Smooth muscle cell (in vitro differentiated cells): ENCODE measurements at regions not wholly inside any gene's neighbourhood (a gene's known extent, or its start where the extent isn't known, plus 50 kb on each side); places are given as distances from the start of the nearest gene placed in this dataset.

ENCODE experiments used
- DNase-seq: peaks from one replicate; lab custom pipeline; 2025; ENCODE audit not compliant: unreplicated experiment; lab: John Stamatoyannopoulos, UW
- H2AFZ ChIP-seq: fragments of 200-600 bp; sonication (generic); 2 replicates; pipeline ENCODE4 v1.6.0; 2016; ENCODE audit warnings: antibody characterized with exemption, low read depth, mild to moderate bottlenecking
- H3F3A ChIP-seq: fragments of 200-600 bp; sonication (generic); 2 replicates; pipeline ENCODE4 v1.6.0; 2017; ENCODE audit warnings: antibody characterized with exemption, low read depth
- H3K27ac ChIP-seq: fragments of 200-600 bp; sonication (generic); 2 replicates; pipeline ENCODE4 v1.5.1; 2016; ENCODE audit warnings: low read depth, mild to moderate bottlenecking
- H3K27me3 ChIP-seq: fragments of 200-600 bp; sonication (generic); 2 replicates; pipeline ENCODE4 v1.6.1; 2016; ENCODE audit warnings: low read depth, mild to moderate bottlenecking
- H3K36me3 ChIP-seq: fragments of 200-600 bp; sonication (generic); 2 replicates; pipeline ENCODE4 v1.5.1; 2016; ENCODE audit warnings: low read depth
- H3K4me1 ChIP-seq: fragments of 200-600 bp; sonication (generic); 2 replicates; pipeline ENCODE4 v1.5.1; 2016; ENCODE audit warnings: low read depth
- H3K4me2 ChIP-seq: fragments of 200-600 bp; sonication (generic); 2 replicates; pipeline ENCODE4 v1.6.0; 2016; ENCODE audit warnings: mild to moderate bottlenecking
- H3K4me3 ChIP-seq: fragments of 200-600 bp; sonication (generic); 2 replicates; pipeline ENCODE4 v1.5.1; 2016; ENCODE audit warnings: mild to moderate bottlenecking
- H3K79me2 ChIP-seq: fragments of 200-600 bp; sonication (generic); 2 replicates; pipeline ENCODE4 v1.6.0; 2016; ENCODE audit warnings: low read depth, mild to moderate bottlenecking
- H3K9ac ChIP-seq: fragments of 200-600 bp; sonication (generic); 2 replicates; pipeline ENCODE4 v1.6.0; 2016; ENCODE audit warnings: low read depth
- H3K9me3 ChIP-seq: fragments of 200-600 bp; sonication (generic); replicated peaks from 2 replicates; pipeline ENCODE4 v1.5.1; 2016; ENCODE audit warnings: low read depth
- H4K20me1 ChIP-seq: fragments of 200-600 bp; sonication (generic); 2 replicates; pipeline ENCODE4 v1.6.0; 2016; ENCODE audit warnings: low read depth
- CTCF ChIP-seq: fragments of 200-600 bp; sonication (generic); IDR thresholded peaks from 2 replicates; pipeline ENCODE4 v1.5.1; 2017; ENCODE audit warnings: borderline replicate concordance, mild to moderate bottlenecking, antibody characterized with exemption; ENCODE audit not compliant: insufficient read depth, poor library complexity, severe bottlenecking
- WGBS: methylation state at CpG from one replicate; pipeline ENCODE4 v1.1.7; 2016; ENCODE audit warnings: low lambda C conversion rate; 5-methylcytosine and 5-hydroxymethylcytosine counted together

- H3F3A ChIP-seq, result no peaks in the 10 kb centered on the region
- H2AFZ ChIP-seq, result no peak overlapping the region
- DNase-seq, result no peak
- no peaks in the 10 kb centered on the region for H3K9me3 ChIP-seq
- no peaks in the 10 kb centered on the region for H3K36me3 ChIP-seq
- no peaks in the 10 kb centered on the region for H3K79me2 ChIP-seq
- WGBS, result 97% methylated on average over 4 of the region's 4 CpGs
- H3K27ac ChIP-seq, result no peak overlapping the region
- no peak overlapping the region for H3K4me3 ChIP-seq
- H4K20me1 ChIP-seq, result no peaks in the 10 kb centered on the region
- TF ChIP-seq CTCF, result no peak
- no peak overlapping the region for H3K4me2 ChIP-seq
- H3K4me1 ChIP-seq, result no peaks in the 10 kb centered on the region
- no peaks in the 10 kb centered on the region for H3K27me3 ChIP-seq
- H3K9ac ChIP-seq, result no peak overlapping the region
Observed at GRCh38 chr15:61701455-61701854, 358.8 kb downstream of the VPS13C start.

- DNase-seq, result no peak
- Histone ChIP-seq H3F3A (no peaks in the 10 kb centered on the region), H3K79me2 (no peaks in the 10 kb centered on the region), H3K4me1 (no peaks in the 10 kb centered on the region), H2AFZ (no peak overlapping the region), H3K36me3 (no peaks in the 10 kb centered on the region), H4K20me1 (no peaks in the 10 kb centered on the region), H3K27ac (no peak overlapping the region), H3K4me3 (no peak overlapping the region), H3K27me3 (no peaks in the 10 kb centered on the region), H3K9me3 (no peaks in the 10 kb centered on the region), H3K9ac (no peak overlapping the region), H3K4me2 (no peak overlapping the region)
- no peak for TF ChIP-seq CTCF
- WGBS, result 89% methylated on average over 6 of the region's 6 CpGs
Observed at GRCh38 chr15:61700803-61701202, 359.4 kb downstream of the VPS13C start.

GRCh38 chr15:61697796-61698195, 362.5 kb downstream of the VPS13C start:
- Histone ChIP-seq H3K9ac (no peak overlapping the region), H3K9me3 (no peaks in the 10 kb centered on the region), H3K4me3 (no peak overlapping the region), H3K4me1 (no peaks in the 10 kb centered on the region), H3F3A (no peaks in the 10 kb centered on the region), H4K20me1 (no peaks in the 10 kb centered on the region), H3K79me2 (no peaks in the 10 kb centered on the region), H3K27ac (no peak overlapping the region), H3K4me2 (no peak overlapping the region), H2AFZ (no peak overlapping the region), H3K27me3 (peaks cover under 1% of the 10 kb centered on the region), H3K36me3 (no peaks in the 10 kb centered on the region)
- TF ChIP-seq CTCF, result no peak
- DNase-seq, result no peak
- 94% methylated on average over 2 of the region's 2 CpGs for WGBS

- no peak for TF ChIP-seq CTCF
- Histone ChIP-seq H3K4me2 (no peak overlapping the region), H3K4me3 (no peak overlapping the region), H3K27ac (no peak overlapping the region), H4K20me1 (no peaks in the 10 kb centered on the region), H3K4me1 (no peaks in the 10 kb centered on the region), H3K27me3 (peaks cover 20% of the 10 kb centered on the region), H3K36me3 (no peaks in the 10 kb centered on the region), H3K79me2 (no peaks in the 10 kb centered on the region), H3K9me3 (no peaks in the 10 kb centered on the region), H2AFZ (no peak overlapping the region), H3K9ac (no peak overlapping the region), H3F3A (no peaks in the 10 kb centered on the region)
- DNase-seq, result no peak
- WGBS, result 98% methylated on average over 5 of the region's 5 CpGs
Observed at GRCh38 chr15:61689067-61689466, 371.2 kb downstream of the VPS13C start.
